ENCODE measurements at regions not wholly inside any gene's neighbourhood (a gene's known extent, or its start where the extent isn't known, plus 50 kb on each side); places are given as distances from the start of the nearest gene placed in this dataset.
"Not testable (repeated sequence)": the region's sequence is repeated elsewhere in the genome, so short reads cannot be mapped to it uniquely, and the experiment has no call there.

DNA sequence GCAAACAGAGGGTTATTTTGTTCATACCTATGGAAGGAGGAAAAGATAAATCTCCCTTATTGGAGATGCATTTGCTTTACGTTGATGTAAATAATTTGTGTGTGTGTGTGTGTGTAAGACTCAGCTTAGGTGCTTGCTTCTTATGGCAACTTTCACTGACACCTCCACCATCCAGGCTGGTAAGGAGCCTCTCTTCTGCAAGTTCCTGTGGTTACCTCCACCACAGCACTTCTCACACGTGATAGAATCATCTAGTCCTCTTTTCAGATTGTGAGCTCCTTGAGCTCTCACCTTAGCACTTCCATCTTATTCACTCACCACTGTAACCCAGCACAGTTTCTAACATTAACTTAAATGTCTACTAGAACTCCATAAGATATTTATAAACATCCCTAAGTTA is 553.7 kb downstream of the FGF13 start:
- no peaks in the 10 kb centered on the region for H3K27me3 ChIP-seq (ENCODE audit: control insufficient read depth in 3 of 3, insufficient read depth in 3 of 3, low read length in 3 of 3)
- no peak for FAIRE-seq
- WGBS, 3 donors: 36 to 68% (median 64%) methylated on average over 2 of the region's 2 CpGs

DNA sequence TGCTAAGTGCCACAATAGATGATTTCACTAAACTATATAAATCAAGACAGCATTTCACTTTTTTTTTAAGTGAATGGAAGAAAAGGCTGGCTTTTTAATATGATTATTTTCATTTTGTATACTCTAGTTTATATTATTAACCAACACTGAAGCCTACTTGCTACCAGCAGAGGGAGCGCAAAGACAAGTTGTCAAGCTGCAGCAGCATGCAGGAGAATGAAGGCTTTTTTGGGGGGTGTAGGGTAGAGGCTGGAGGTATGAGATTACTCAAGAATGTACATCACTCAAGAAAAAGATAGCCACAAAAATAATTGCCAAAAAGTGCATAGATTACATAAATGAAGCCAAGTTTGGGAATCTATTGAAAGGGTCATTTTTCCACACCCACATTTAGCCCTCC is 519.5 kb downstream of the FGF13 start:
- H3K27ac ChIP-seq (ENCODE audit: low read depth in 1 of 3, low read length in 2 of 3): no peak overlapping the region
- H3K4me3 ChIP-seq (ENCODE audit: low read depth in 1 of 3, low read length in 3 of 3): no peak overlapping the region
- DNase-seq (peak in 1 of 2 donors; percentile 0), FAIRE-seq (no peak)
- H3K27me3 ChIP-seq (ENCODE audit: control insufficient read depth in 3 of 3, insufficient read depth in 3 of 3, low read length in 3 of 3): no peaks in the 10 kb centered on the region
- no peaks in the 10 kb centered on the region for H3K4me1 ChIP-seq (ENCODE audit: control insufficient read depth in 3 of 3, insufficient read depth in 2 of 3, low read depth in 1 of 3, low read length in 2 of 3)
- no peaks in the 10 kb centered on the region for H3K9me3 ChIP-seq (ENCODE audit: control insufficient read depth in 2 of 2, insufficient read depth in 1 of 2, low read depth in 1 of 2, low read length in 1 of 2)
- WGBS, 3 donors: 13 to 25% (median 20%) methylated on average over 1 of the region's 1 CpG
- no peaks in the 10 kb centered on the region for H3K36me3 ChIP-seq (ENCODE audit: control insufficient read depth in 3 of 3, insufficient read depth in 2 of 3, low read depth in 1 of 3, low read length in 3 of 3)

More for the DNA sequence above, 553.7 kb downstream of the FGF13 start:
- H3K27ac ChIP-seq (ENCODE audit: low read depth in 1 of 3, low read length in 2 of 3): no peak overlapping the region
- no peaks in the 10 kb centered on the region for H3K36me3 ChIP-seq (ENCODE audit: control insufficient read depth in 3 of 3, insufficient read depth in 2 of 3, low read depth in 1 of 3, low read length in 3 of 3)
- no peak for DNase-seq
- H3K4me3 ChIP-seq (ENCODE audit: low read depth in 1 of 3, low read length in 3 of 3): no peak overlapping the region
- H3K4me1 ChIP-seq (ENCODE audit: control insufficient read depth in 3 of 3, insufficient read depth in 2 of 3, low read depth in 1 of 3, low read length in 2 of 3): no peaks in the 10 kb centered on the region
- H3K9me3 ChIP-seq (ENCODE audit: control insufficient read depth in 2 of 2, insufficient read depth in 1 of 2, low read depth in 1 of 2, low read length in 1 of 2): no peaks in the 10 kb centered on the region

DNA sequence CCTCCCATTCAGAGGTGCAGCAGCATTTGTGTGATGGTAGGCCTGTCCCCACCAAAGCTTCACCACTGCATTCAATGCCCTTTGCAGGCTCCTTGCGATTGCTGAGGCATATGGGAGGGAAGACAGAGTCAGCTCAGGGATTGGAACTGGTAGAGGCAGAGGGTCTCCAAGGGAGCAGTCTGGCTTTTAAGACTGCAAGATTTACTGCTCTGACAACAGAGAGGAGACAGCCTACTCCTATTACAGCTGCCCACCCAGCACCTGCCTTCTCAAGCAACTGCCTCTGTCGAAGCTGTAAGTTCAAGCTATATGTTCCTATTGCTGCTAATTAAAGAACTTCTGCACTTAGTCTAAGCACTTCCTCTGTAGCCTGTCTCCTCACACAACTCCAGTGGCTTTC is 481.8 kb downstream of the FGF13 start:
- FAIRE-seq: no peak

DNA sequence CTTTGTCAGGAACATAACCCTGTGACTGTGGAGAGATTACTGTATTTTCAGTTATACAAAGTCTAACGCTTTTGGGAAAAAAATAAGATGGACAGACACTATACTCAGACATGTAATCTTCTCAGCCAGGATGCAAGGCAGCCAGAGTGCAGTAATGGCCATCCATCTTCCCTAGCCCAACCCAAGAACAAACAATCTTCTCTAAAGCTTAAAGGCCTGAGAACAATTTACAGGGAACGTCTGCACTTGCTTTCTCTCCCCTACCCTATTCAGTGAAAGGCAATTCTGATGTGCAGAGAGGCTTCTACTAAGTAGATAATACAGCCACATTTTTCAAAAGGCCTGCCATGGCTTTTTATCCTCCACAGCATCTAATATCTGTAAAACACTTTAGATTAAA is 471.3 kb downstream of the FGF13 start:
- H3K4me1 ChIP-seq (ENCODE audit: control insufficient read depth in 3 of 3, insufficient read depth in 2 of 3, low read depth in 1 of 3, low read length in 2 of 3): no peaks in the 10 kb centered on the region
- 45 to 46% (median 45%) methylated on average over 2 of the region's 2 CpGs for WGBS, 3 donors
- no peaks in the 10 kb centered on the region for H3K27me3 ChIP-seq (ENCODE audit: control insufficient read depth in 3 of 3, insufficient read depth in 3 of 3, low read length in 3 of 3)
- DNase-seq (no peak), FAIRE-seq (no peak)
- no peak overlapping the region for H3K4me3 ChIP-seq (ENCODE audit: low read depth in 1 of 3, low read length in 3 of 3)
- no peak overlapping the region for H3K27ac ChIP-seq (ENCODE audit: low read depth in 1 of 3, low read length in 2 of 3)
- H3K9me3 ChIP-seq (ENCODE audit: control insufficient read depth in 2 of 2, insufficient read depth in 1 of 2, low read depth in 1 of 2, low read length in 1 of 2): no peaks in the 10 kb centered on the region
- H3K36me3 ChIP-seq (ENCODE audit: control insufficient read depth in 3 of 3, insufficient read depth in 2 of 3, low read depth in 1 of 3, low read length in 3 of 3): no peaks in the 10 kb centered on the region

More for the DNA sequence above, 481.8 kb downstream of the FGF13 start:
- H3K36me3 ChIP-seq (ENCODE audit: control insufficient read depth in 3 of 3, insufficient read depth in 2 of 3, low read depth in 1 of 3, low read length in 3 of 3): no peaks in the 10 kb centered on the region
- no peaks in the 10 kb centered on the region for H3K4me1 ChIP-seq (ENCODE audit: control insufficient read depth in 3 of 3, insufficient read depth in 2 of 3, low read depth in 1 of 3, low read length in 2 of 3)
- H3K9me3 ChIP-seq (ENCODE audit: control insufficient read depth in 2 of 2, insufficient read depth in 1 of 2, low read depth in 1 of 2, low read length in 1 of 2): no peaks in the 10 kb centered on the region
- DNase-seq: no peak
- no peaks in the 10 kb centered on the region for H3K27me3 ChIP-seq (ENCODE audit: control insufficient read depth in 3 of 3, insufficient read depth in 3 of 3, low read length in 3 of 3)
- WGBS, 3 donors: 61 to 83% (median 79%) methylated on average over 2 of the region's 2 CpGs
- H3K4me3 ChIP-seq (ENCODE audit: low read depth in 1 of 3, low read length in 3 of 3): no peak overlapping the region
- H3K27ac ChIP-seq (ENCODE audit: low read depth in 1 of 3, low read length in 2 of 3): no peak overlapping the region

DNA sequence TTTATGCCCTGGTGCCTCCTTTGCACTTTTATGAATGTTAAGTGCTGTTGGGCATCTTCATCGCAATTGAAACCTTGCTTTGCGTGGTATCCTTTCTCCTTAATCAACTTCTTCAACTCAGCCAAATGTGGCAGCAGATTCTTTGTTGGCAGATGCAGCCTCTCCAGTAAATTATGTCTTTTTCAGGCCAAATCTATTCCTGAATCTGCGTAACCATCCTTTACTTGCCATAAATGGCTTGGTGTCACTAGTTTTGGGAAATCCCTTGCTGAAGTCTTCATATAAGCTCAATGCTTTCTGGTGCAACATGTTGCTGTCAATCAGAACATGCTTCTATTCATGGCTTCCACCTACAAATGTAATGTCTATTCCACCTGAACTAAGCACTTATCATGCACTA is 457.5 kb downstream of the FGF13 start:
- H3K4me3 ChIP-seq (ENCODE audit: low read depth in 1 of 3, low read length in 3 of 3): no peak overlapping the region
- no peaks in the 10 kb centered on the region for H3K27me3 ChIP-seq (ENCODE audit: control insufficient read depth in 3 of 3, insufficient read depth in 3 of 3, low read length in 3 of 3)
- DNase-seq (no peak), FAIRE-seq (no peak)
- H3K36me3 ChIP-seq (ENCODE audit: control insufficient read depth in 3 of 3, insufficient read depth in 2 of 3, low read depth in 1 of 3, low read length in 3 of 3): no peaks in the 10 kb centered on the region
- H3K9me3 ChIP-seq (ENCODE audit: control insufficient read depth in 2 of 2, insufficient read depth in 1 of 2, low read depth in 1 of 2, low read length in 1 of 2): no peaks in the 10 kb centered on the region
- no peak overlapping the region for H3K27ac ChIP-seq (ENCODE audit: low read depth in 1 of 3, low read length in 2 of 3)
- WGBS, 3 donors: 87 to 93% (median 88%) methylated on average over 3 of the region's 3 CpGs
- H3K4me1 ChIP-seq (ENCODE audit: control insufficient read depth in 3 of 3, insufficient read depth in 2 of 3, low read depth in 1 of 3, low read length in 2 of 3): no peaks in the 10 kb centered on the region

DNA sequence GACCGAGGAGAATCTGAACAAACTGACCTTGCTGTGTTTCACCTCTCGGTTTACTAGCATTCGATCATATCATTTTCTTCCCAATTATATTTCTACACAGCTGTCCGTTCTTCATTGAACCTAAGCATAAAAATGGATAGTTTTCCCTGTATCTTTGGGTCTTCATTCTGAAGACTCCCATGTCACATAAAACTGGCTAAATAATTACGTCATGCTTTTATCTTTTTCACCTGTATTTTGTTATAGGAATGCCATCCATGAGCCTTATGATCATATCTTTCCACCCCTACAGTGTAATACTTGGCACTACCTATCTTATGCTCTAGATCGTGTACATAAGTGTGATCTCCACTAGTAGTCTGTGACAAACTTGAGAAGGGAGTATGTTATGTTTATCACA is 456.1 kb downstream of the FGF13 start:
- H3K4me3 ChIP-seq (ENCODE audit: low read depth in 1 of 3, low read length in 3 of 3): no peak overlapping the region
- no peaks in the 10 kb centered on the region for H3K36me3 ChIP-seq (ENCODE audit: control insufficient read depth in 3 of 3, insufficient read depth in 2 of 3, low read depth in 1 of 3, low read length in 3 of 3)
- H3K4me1 ChIP-seq (ENCODE audit: control insufficient read depth in 3 of 3, insufficient read depth in 2 of 3, low read depth in 1 of 3, low read length in 2 of 3): no peaks in the 10 kb centered on the region
- no peak for DNase-seq
- H3K27me3 ChIP-seq (ENCODE audit: control insufficient read depth in 3 of 3, insufficient read depth in 3 of 3, low read length in 3 of 3): no peaks in the 10 kb centered on the region
- H3K27ac ChIP-seq (ENCODE audit: low read depth in 1 of 3, low read length in 2 of 3): no peak overlapping the region
- no peak for FAIRE-seq
- H3K9me3 ChIP-seq (ENCODE audit: control insufficient read depth in 2 of 2, insufficient read depth in 1 of 2, low read depth in 1 of 2, low read length in 1 of 2): no peaks in the 10 kb centered on the region
- 67 to 86% (median 76%) methylated on average over 6 of the region's 6 CpGs for WGBS, 3 donors

DNA sequence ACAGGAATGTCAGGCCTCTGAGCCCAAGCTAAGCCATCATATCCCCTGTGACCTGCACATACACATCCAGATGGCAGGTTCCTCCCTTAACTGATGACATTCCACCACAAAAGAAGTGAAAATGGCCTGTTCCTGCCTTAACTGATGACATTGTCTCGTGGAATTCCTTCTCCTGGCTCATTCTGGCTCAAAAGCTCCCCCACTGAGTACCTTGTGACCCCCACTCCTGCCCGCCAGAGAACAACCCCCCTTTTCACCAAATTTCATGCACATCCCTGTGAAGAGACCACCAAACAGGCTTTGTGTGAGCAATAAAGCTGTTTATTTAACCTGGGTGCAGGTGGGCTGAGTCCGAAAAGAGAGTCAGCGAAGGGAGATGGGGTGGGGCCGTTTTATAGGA is 447.4 kb downstream of the FGF13 start:
- not testable (repeated sequence) for H3K36me3 ChIP-seq (ENCODE audit: control insufficient read depth in 3 of 3, insufficient read depth in 2 of 3, low read depth in 1 of 3, low read length in 3 of 3); H3K4me1 ChIP-seq (ENCODE audit: control insufficient read depth in 3 of 3, insufficient read depth in 2 of 3, low read depth in 1 of 3, low read length in 2 of 3); H3K27ac ChIP-seq (ENCODE audit: low read depth in 1 of 3, low read length in 2 of 3); DNase-seq; H3K4me3 ChIP-seq (ENCODE audit: low read depth in 1 of 3, low read length in 3 of 3); FAIRE-seq; H3K27me3 ChIP-seq (ENCODE audit: control insufficient read depth in 3 of 3, insufficient read depth in 3 of 3, low read length in 3 of 3); H3K9me3 ChIP-seq (ENCODE audit: control insufficient read depth in 2 of 2, insufficient read depth in 1 of 2, low read depth in 1 of 2, low read length in 1 of 2)
- 49 to 59% (median 50%) methylated on average over 5 of the region's 5 CpGs for WGBS, 3 donors

DNA sequence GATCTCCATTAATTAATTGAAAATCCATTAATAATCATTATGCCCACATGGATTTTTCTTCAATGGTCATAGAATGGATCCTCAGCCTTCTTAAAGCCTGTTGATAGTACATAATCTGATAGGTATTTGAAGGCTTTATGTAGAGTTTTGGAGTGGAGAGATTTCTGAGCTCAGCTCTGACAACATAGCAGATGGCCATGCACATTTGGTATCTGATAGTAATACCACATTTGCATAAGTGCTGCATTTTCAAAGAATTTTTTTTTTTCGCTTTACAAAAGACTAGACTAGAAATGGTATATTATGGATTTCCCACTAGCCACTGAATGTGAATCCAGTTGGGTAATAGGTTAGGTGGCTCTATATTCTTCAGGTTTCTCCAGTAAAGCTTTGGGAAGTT is 440.6 kb downstream of the FGF13 start:
- Histone ChIP-seq H3K27ac (ENCODE audit: low read depth in 1 of 3, low read length in 2 of 3) (no peak overlapping the region), H3K9me3 (ENCODE audit: control insufficient read depth in 2 of 2, insufficient read depth in 1 of 2, low read depth in 1 of 2, low read length in 1 of 2) (no peaks in the 10 kb centered on the region), H3K4me1 (ENCODE audit: control insufficient read depth in 3 of 3, insufficient read depth in 2 of 3, low read depth in 1 of 3, low read length in 2 of 3) (no peaks in the 10 kb centered on the region), H3K4me3 (ENCODE audit: low read depth in 1 of 3, low read length in 3 of 3) (no peak overlapping the region), H3K36me3 (ENCODE audit: control insufficient read depth in 3 of 3, insufficient read depth in 2 of 3, low read depth in 1 of 3, low read length in 3 of 3) (no peaks in the 10 kb centered on the region), H3K27me3 (ENCODE audit: control insufficient read depth in 3 of 3, insufficient read depth in 3 of 3, low read length in 3 of 3) (no peaks in the 10 kb centered on the region)
- FAIRE-seq (no peak), DNase-seq (no peak)
- WGBS, 3 donors: 88 to 97% (median 94%) methylated on average over 1 of the region's 1 CpG

DNA sequence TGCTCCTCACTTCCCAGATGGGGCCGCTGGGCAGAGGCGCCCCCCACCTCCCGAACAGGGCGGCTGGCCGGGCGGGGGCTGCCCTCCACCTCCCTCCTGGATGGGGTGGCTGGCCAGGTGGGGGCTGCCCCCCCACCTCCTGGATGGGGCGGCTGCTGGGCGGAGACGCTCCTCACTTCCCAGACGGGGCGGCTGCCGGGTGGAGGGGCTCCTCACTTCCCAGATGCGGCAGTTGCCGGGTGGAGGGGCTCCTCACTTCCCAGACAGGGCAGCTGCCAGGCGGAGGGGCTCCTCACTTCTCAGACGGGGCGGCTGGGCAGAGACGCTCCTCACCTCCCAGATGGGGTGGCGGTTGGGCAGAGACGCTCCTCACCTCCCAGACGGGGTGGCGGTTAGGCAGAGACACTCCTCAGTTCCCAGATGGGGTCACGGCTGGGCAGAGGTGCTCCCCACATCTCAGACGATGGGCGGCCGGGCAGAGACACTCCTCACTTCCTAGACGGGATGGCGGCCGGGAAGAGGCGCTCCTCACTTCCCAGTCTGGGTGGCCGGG is 428.8 kb downstream of the FGF13 start:
- not testable (repeated sequence) for H3K4me3 ChIP-seq (ENCODE audit: low read depth in 1 of 3, low read length in 3 of 3); H3K9me3 ChIP-seq (ENCODE audit: control insufficient read depth in 2 of 2, insufficient read depth in 1 of 2, low read depth in 1 of 2, low read length in 1 of 2); DNase-seq; H3K36me3 ChIP-seq (ENCODE audit: control insufficient read depth in 3 of 3, insufficient read depth in 2 of 3, low read depth in 1 of 3, low read length in 3 of 3); FAIRE-seq; H3K4me1 ChIP-seq (ENCODE audit: control insufficient read depth in 3 of 3, insufficient read depth in 2 of 3, low read depth in 1 of 3, low read length in 2 of 3); H3K27me3 ChIP-seq (ENCODE audit: control insufficient read depth in 3 of 3, insufficient read depth in 3 of 3, low read length in 3 of 3); H3K27ac ChIP-seq (ENCODE audit: low read depth in 1 of 3, low read length in 2 of 3)
- 88 to 96% (median 90%) methylated on average over 12 to 29 of the region's 31 CpGs for WGBS, 3 donors
